ENCODE measurements at regions not wholly inside any gene's neighbourhood (a gene's known extent, or its start where the extent isn't known, plus 50 kb on each side); places are given as distances from the start of the nearest gene placed in this dataset.

GRCh38 chr1:60908159-60908558, 174.2 kb upstream of the NFIA start:
- WGBS (ENCODE audit: insufficient coverage), result 86% methylated on average over 3 of the region's 4 CpGs
- Mint-ChIP-seq H3K27me3 (ENCODE audit: low read depth in 2 of 2) (no peaks in the 10 kb centered on the region), H3K9me3 (peaks cover 0 to 2% of the 10 kb centered on the region in 2 donors), H3K4me3 (no peak overlapping the region), H3K27ac (no peak overlapping the region), H3K36me3 (no peaks in the 10 kb centered on the region), H3K4me1 (no peaks in the 10 kb centered on the region)
- no peak overlapping the region for H3K27ac ChIP-seq (ENCODE audit: low read length)
- H3K4me3 ChIP-seq (ENCODE audit: low read length), result no peak overlapping the region
- DNase-seq (no peak), ATAC-seq (no peak)
- no peaks in the 10 kb centered on the region for H3K36me3 ChIP-seq (ENCODE audit: control insufficient read depth, insufficient read depth, low read length)
- no peaks in the 10 kb centered on the region for H3K4me1 ChIP-seq (ENCODE audit: control insufficient read depth, insufficient read depth, low read length)
- no peaks in the 10 kb centered on the region for H3K27me3 ChIP-seq (ENCODE audit: control insufficient read depth, insufficient read depth, low read length)
- H3K9me3 ChIP-seq (ENCODE audit: control insufficient read depth, insufficient read depth, low read length), result no peaks in the 10 kb centered on the region
- TF ChIP-seq CTCF (IDR thresholded peaks at IDR 0.05), result no peak
- intact Hi-C loops (cut with micrococcal nuclease), result no loop called here

GRCh38 chr1:60906526-60906925, 175.8 kb upstream of the NFIA start:
- TF ChIP-seq CTCF (IDR thresholded peaks at IDR 0.05), result no peak
- H3K36me3 Mint-ChIP-seq, result no peaks in the 10 kb centered on the region
- Histone ChIP-seq H3K4me1 (ENCODE audit: control insufficient read depth, insufficient read depth, low read length) (no peaks in the 10 kb centered on the region), H3K36me3 (ENCODE audit: control insufficient read depth, insufficient read depth, low read length) (no peaks in the 10 kb centered on the region), H3K27ac (ENCODE audit: low read length) (no peak overlapping the region), H3K27me3 (ENCODE audit: control insufficient read depth, insufficient read depth, low read length) (no peaks in the 10 kb centered on the region), H3K9me3 (ENCODE audit: control insufficient read depth, insufficient read depth, low read length) (no peaks in the 10 kb centered on the region), H3K4me3 (ENCODE audit: low read length) (no peak overlapping the region)
- H3K27ac Mint-ChIP-seq, result no peak overlapping the region
- WGBS (ENCODE audit: insufficient coverage), result 83% methylated on average over 1 of the region's 1 CpG
- H3K4me3 Mint-ChIP-seq, result no peak overlapping the region
- H3K27me3 Mint-ChIP-seq (ENCODE audit: low read depth in 2 of 2), result no peaks in the 10 kb centered on the region
- no peak for DNase-seq
- intact Hi-C loops (cut with micrococcal nuclease), result no loop called here
- H3K9me3 Mint-ChIP-seq, result no peaks in the 10 kb centered on the region
- no peak for ATAC-seq
- no peaks in the 10 kb centered on the region for H3K4me1 Mint-ChIP-seq

GRCh38 chr1:60906039-60906438, 176.3 kb upstream of the NFIA start:
- Histone ChIP-seq H3K9me3 (ENCODE audit: control insufficient read depth, insufficient read depth, low read length) (no peaks in the 10 kb centered on the region), H3K27ac (ENCODE audit: low read length) (no peak overlapping the region), H3K36me3 (ENCODE audit: control insufficient read depth, insufficient read depth, low read length) (no peaks in the 10 kb centered on the region), H3K27me3 (ENCODE audit: control insufficient read depth, insufficient read depth, low read length) (no peaks in the 10 kb centered on the region), H3K4me3 (ENCODE audit: low read length) (no peak overlapping the region), H3K4me1 (ENCODE audit: control insufficient read depth, insufficient read depth, low read length) (no peaks in the 10 kb centered on the region)
- Mint-ChIP-seq H3K9me3 (no peaks in the 10 kb centered on the region), H3K4me1 (no peaks in the 10 kb centered on the region), H3K4me3 (no peak overlapping the region), H3K27ac (no peak overlapping the region), H3K36me3 (no peaks in the 10 kb centered on the region), H3K27me3 (ENCODE audit: low read depth in 2 of 2) (no peaks in the 10 kb centered on the region)
- intact Hi-C loops (cut with micrococcal nuclease), result no loop called here
- no peak for TF ChIP-seq CTCF (IDR thresholded peaks at IDR 0.05)
- no peak for ATAC-seq
- WGBS (ENCODE audit: insufficient coverage), result 89% methylated on average over 2 of the region's 2 CpGs
- no peak for DNase-seq

- no peaks in the 10 kb centered on the region for H3K4me1 Mint-ChIP-seq
- WGBS (ENCODE audit: insufficient coverage), result 66% methylated on average over 3 of the region's 4 CpGs
Measured at GRCh38 chr1:60904099-60904851, 178.1 kb upstream of the NFIA start.

More at GRCh38 chr1:60904099-60904851, 178.1 kb upstream of the NFIA start:
- Histone ChIP-seq H3K4me1 (ENCODE audit: control insufficient read depth, insufficient read depth, low read length) (no peaks in the 10 kb centered on the region), H3K9me3 (ENCODE audit: control insufficient read depth, insufficient read depth, low read length) (no peaks in the 10 kb centered on the region), H3K4me3 (ENCODE audit: low read length) (no peak overlapping the region), H3K36me3 (ENCODE audit: control insufficient read depth, insufficient read depth, low read length) (no peaks in the 10 kb centered on the region), H3K27ac (ENCODE audit: low read length) (no peak overlapping the region), H3K27me3 (ENCODE audit: control insufficient read depth, insufficient read depth, low read length) (no peaks in the 10 kb centered on the region)
- DNase-seq, result no peak
- Mint-ChIP-seq H3K9me3 (no peaks in the 10 kb centered on the region), H3K4me3 (no peak overlapping the region), H3K27ac (no peak overlapping the region), H3K27me3 (ENCODE audit: low read depth in 2 of 2) (no peaks in the 10 kb centered on the region), H3K36me3 (no peaks in the 10 kb centered on the region)
- no peak for ATAC-seq
- TF ChIP-seq CTCF (IDR thresholded peaks at IDR 0.05), result no peak
- intact Hi-C loops (cut with micrococcal nuclease), result no loop called here
